NCI-H69 (cell line): ENCODE measurements at regions not wholly inside any gene's neighbourhood (a gene's known extent, or its start where the extent isn't known, plus 50 kb on each side); places are given as distances from the start of the nearest gene placed in this dataset.
"Not testable (repeated sequence)": the region's sequence is repeated elsewhere in the genome, so short reads cannot be mapped to it uniquely, and the experiment has no call there.

ENCODE experiments used
- DNase-seq: peaks from one replicate; lab custom pipeline; 2025; lab: John Stamatoyannopoulos, UW

GRCh38 chr21:32093646-32094462 lies 185.0 kb downstream of the MIS18A start:
- DNase-seq, result no peak

GRCh38 chr21:32090956-32091355 lies 187.9 kb downstream of the MIS18A start:
- DNase-seq, result no peak

- DNase-seq, result no peak
These were observed 189.1 kb downstream of the MIS18A start for GRCh38 chr21:32089766-32090165.

- peak; percentile 48 for DNase-seq
These were observed 190.4 kb downstream of the MIS18A start for GRCh38 chr21:32088471-32088870.

- no peak for DNase-seq
These were observed 191.4 kb downstream of the MIS18A start for GRCh38 chr21:32087447-32087846.

- DNase-seq, result peak; percentile 94
These were observed 195.7 kb downstream of the MIS18A start for GRCh38 chr21:32083197-32083596.

- no peak for DNase-seq
These were observed 196.4 kb downstream of the MIS18A start for GRCh38 chr21:32082466-32082865.

GRCh38 chr21:32073593-32073992 lies 200.8 kb downstream of the HUNK start:
- no peak for DNase-seq

- no peak for DNase-seq
These were observed 200.4 kb downstream of the HUNK start for GRCh38 chr21:32073190-32073589.

GRCh38 chr21:32071620-32072019 lies 198.8 kb downstream of the HUNK start:
- not testable (repeated sequence) for DNase-seq

- DNase-seq, result no peak
These were observed 198.0 kb downstream of the HUNK start for GRCh38 chr21:32070676-32071330.

GRCh38 chr21:32070126-32070525 lies 197.3 kb downstream of the HUNK start:
- no peak for DNase-seq

- DNase-seq, result no peak
These were observed 192.8 kb downstream of the HUNK start for GRCh38 chr21:32065654-32066053.

- DNase-seq, result no peak
These were observed 191.6 kb downstream of the HUNK start for GRCh38 chr21:32064281-32064910.

GRCh38 chr21:32062591-32063227 lies 189.9 kb downstream of the HUNK start:
- no peak for DNase-seq

- no peak for DNase-seq
These were observed 188.9 kb downstream of the HUNK start for GRCh38 chr21:32061729-32062128.

- DNase-seq, result no peak
These were observed 184.0 kb downstream of the HUNK start for GRCh38 chr21:32056791-32057190.

GRCh38 chr21:32055305-32055704 lies 182.5 kb downstream of the HUNK start:
- DNase-seq, result no peak
